Skin of body (tissue), 1 donor: ENCODE measurements at regions not wholly inside any gene's neighbourhood (a gene's known extent, or its start where the extent isn't known, plus 50 kb on each side); places are given as distances from the start of the nearest gene placed in this dataset.

Experiments used
- DNase-seq: peaks from one replicate; lab custom pipeline; 2025; lab: John Stamatoyannopoulos, UW

GRCh38 chr2:554444-554843 lies 122.8 kb downstream of the TMEM18 start:
- DNase-seq = no peak

- no peak for DNase-seq
Observed at GRCh38 chr2:552906-553305, 124.3 kb downstream of the TMEM18 start.

GRCh38 chr2:551621-552020 lies 125.6 kb downstream of the TMEM18 start:
- DNase-seq = no peak

GRCh38 chr2:550860-551567 lies 126.2 kb downstream of the TMEM18 start:
- no peak for DNase-seq

- no peak for DNase-seq
Observed at GRCh38 chr2:545711-546650, 131.2 kb downstream of the TMEM18 start.

- no peak for DNase-seq
Observed at GRCh38 chr2:545228-545627, 132.0 kb downstream of the TMEM18 start.

- no peak for DNase-seq
Observed at GRCh38 chr2:538646-539045, 138.6 kb downstream of the TMEM18 start.

- no peak for DNase-seq
Observed at GRCh38 chr2:535222-535621, 142.0 kb downstream of the TMEM18 start.

- no peak for DNase-seq
Observed at GRCh38 chr2:529852-530251, 147.4 kb downstream of the TMEM18 start.

- DNase-seq = no peak
Observed at GRCh38 chr2:529424-529823, 147.8 kb downstream of the TMEM18 start.

- DNase-seq = no peak
Observed at GRCh38 chr2:527581-527980, 149.6 kb downstream of the TMEM18 start.

- DNase-seq = no peak
Observed at GRCh38 chr2:526918-527317, 150.3 kb downstream of the TMEM18 start.

GRCh38 chr2:525611-526010 lies 151.6 kb downstream of the TMEM18 start:
- DNase-seq = no peak

GRCh38 chr2:525021-525420 lies 152.2 kb downstream of the TMEM18 start:
- DNase-seq = no peak

- no peak for DNase-seq
Observed at GRCh38 chr2:524442-524841, 152.8 kb downstream of the TMEM18 start.

GRCh38 chr2:523698-524270 lies 153.4 kb downstream of the TMEM18 start:
- no peak for DNase-seq

GRCh38 chr2:522776-523175 lies 154.4 kb downstream of the TMEM18 start:
- no peak for DNase-seq

GRCh38 chr2:521853-522530 lies 155.2 kb downstream of the TMEM18 start:
- DNase-seq = no peak

GRCh38 chr2:520663-521340 lies 156.4 kb downstream of the TMEM18 start:
- DNase-seq = no peak

GRCh38 chr2:516944-517343 lies 160.3 kb downstream of the TMEM18 start:
- no peak for DNase-seq

GRCh38 chr2:516131-516530 lies 161.1 kb downstream of the TMEM18 start:
- no peak for DNase-seq
